ENCODE measurements at regions not wholly inside any gene's neighbourhood (a gene's known extent, or its start where the extent isn't known, plus 50 kb on each side); places are given as distances from the start of the nearest gene placed in this dataset.
A peak's percentile ranks its signal among the peaks of the same experiment; 100 is the strongest.

DNA sequence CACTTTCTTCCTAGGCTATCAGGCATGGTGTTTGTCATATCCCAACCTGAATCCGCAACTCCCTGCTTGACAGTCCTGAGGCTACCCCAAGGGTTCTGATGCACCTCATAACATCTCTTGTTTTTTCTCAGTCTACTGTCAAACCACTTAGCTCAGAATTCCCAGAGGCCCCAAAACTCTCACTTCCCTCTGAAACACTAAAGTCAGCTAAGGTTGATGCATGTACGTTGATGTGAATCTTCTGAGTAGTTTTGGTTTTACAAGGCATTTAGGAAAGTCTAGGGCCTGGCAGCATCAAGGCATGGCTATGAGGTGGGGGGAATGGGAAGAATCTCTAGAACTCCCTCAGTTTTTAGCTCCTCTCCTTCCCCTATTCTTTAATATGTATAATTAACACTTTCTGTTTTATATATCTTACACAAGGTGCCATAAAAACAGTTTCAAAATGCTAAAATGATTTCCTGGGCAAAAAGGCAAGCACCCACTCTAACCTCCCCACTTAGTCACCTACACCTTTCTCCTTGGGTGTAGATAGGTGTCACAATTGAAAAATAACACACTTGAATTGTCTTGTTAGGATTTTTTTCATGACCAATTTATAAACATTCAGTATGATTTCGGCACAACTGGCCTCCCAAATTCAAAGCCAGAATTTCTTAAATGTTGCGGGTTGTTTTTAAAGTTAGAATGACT, 71.4 kb upstream of the TANK start:
- no peak for DNase-seq (ENCODE audit: low read depth)
- H3K4me3 ChIP-seq (ENCODE audit: low read depth, low read length): no peak overlapping the region
- TF ChIP-seq, protein P1, sequence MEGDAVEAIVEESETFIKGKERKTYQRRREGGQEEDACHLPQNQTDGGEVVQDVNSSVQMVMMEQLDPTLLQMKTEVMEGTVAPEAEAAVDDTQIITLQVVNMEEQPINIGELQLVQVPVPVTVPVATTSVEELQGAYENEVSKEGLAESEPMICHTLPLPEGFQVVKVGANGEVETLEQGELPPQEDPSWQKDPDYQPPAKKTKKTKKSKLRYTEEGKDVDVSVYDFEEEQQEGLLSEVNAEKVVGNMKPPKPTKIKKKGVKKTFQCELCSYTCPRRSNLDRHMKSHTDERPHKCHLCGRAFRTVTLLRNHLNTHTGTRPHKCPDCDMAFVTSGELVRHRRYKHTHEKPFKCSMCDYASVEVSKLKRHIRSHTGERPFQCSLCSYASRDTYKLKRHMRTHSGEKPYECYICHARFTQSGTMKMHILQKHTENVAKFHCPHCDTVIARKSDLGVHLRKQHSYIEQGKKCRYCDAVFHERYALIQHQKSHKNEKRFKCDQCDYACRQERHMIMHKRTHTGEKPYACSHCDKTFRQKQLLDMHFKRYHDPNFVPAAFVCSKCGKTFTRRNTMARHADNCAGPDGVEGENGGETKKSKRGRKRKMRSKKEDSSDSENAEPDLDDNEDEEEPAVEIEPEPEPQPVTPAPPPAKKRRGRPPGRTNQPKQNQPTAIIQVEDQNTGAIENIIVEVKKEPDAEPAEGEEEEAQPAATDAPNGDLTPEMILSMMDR (IDR thresholded peaks at IDR 0.05; ENCODE audit: insufficient read depth, low read depth, low read length): no peak

DNA sequence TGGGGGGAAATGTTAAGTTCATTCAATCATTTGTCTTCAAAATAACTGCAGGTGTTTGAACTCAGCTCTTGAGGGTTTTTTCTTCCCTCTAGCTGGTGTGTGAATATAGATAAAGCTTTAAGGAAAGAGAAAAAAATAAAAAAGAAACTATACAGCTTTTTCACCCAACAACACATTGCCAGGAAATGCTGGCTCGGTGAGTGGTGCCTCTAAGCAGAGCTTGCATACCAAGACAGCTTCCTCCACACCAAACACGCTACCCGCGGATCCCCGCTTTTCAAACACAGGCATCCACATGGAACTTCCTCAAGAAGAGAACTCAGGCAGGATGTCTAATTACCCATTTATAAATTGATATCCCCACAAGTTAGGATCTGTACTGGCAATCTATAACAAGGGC, 69.8 kb upstream of the TANK start:
- TF ChIP-seq, protein P1 (IDR thresholded peaks at IDR 0.05; ENCODE audit: insufficient read depth, low read depth, low read length): no peak
- no peak for DNase-seq (ENCODE audit: low read depth)
- no peak overlapping the region for H3K4me3 ChIP-seq (ENCODE audit: low read depth, low read length)

DNA sequence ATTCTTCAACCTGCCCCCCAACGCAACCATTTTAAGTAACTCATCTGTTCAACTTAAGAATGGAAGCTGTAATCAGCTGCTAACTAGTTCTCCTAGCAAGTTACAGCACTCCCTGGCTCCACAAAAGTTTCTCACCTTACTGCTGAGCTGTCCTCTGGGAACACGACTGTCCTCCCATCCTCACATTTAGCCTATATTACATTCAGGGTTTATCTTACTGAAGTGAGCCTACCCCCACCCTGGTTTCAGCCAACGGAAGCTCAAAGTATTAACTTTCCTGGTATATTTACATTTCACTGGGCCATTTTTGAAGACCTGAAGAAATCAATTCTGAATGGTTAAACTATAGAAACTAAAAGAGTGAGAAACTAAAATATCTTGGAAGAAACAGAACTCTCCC, 64.9 kb upstream of the TANK start:
- TF ChIP-seq, protein P1 (IDR thresholded peaks at IDR 0.05; ENCODE audit: insufficient read depth, low read depth, low read length): no peak
- no peak overlapping the region for H3K4me3 ChIP-seq (ENCODE audit: low read depth, low read length)
- no peak for DNase-seq (ENCODE audit: low read depth)

DNA sequence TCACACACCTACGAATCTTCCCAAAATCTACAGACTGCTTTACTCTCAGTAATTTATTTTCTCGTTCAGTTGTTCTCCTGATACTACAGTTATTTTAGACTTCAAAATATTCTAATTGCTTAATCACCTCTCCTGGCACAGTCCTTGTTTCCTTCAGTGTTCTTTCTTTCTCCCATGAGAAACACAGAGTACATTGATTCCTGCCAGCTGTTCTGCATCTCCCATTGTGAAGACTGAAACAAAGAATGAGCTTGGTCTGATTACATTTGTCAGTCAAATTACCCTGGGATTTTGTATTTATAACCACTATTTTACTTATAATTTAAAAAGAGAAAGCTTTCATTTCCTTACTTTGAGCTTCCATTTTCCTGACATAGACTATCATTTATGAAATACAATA, 63.9 kb upstream of the TANK start:
- TF ChIP-seq, protein P1 (IDR thresholded peaks at IDR 0.05; ENCODE audit: insufficient read depth, low read depth, low read length): no peak
- H3K4me3 ChIP-seq (ENCODE audit: low read depth, low read length): no peak overlapping the region
- DNase-seq (ENCODE audit: low read depth): peak; percentile 20

DNA sequence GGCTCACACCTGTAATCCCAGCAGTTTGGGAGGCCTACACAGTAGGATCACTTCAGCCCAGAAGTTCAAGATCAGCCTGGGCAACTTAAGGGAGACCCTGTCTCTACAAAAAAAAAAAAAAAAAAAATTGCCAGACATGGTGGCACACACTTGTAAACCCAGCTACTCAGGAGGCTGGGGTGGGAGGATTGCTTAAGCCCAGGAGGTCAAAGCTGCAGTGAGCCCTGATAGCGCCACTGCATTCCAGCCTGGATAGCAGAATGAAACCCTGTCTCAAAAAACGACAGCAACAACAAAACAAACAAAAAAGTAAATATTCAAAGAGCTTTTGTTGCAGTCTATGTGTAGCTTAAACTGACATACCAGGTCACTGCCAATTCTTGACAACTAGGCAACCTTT, 63.1 kb upstream of the TANK start:
- no peak overlapping the region for H3K4me3 ChIP-seq (ENCODE audit: low read depth, low read length)
- TF ChIP-seq, protein P1 (IDR thresholded peaks at IDR 0.05; ENCODE audit: insufficient read depth, low read depth, low read length): no peak
- DNase-seq (ENCODE audit: low read depth): no peak

- no peak overlapping the region for H3K4me3 ChIP-seq (ENCODE audit: low read depth, low read length)
- peak; percentile 41 for DNase-seq (ENCODE audit: low read depth)
- TF ChIP-seq, protein P1 (IDR thresholded peaks at IDR 0.05; ENCODE audit: insufficient read depth, low read depth, low read length): no peak
Measured at GRCh38 chr2:161100211-161100895, 59.9 kb upstream of the TANK start.
